ENCODE measurements at regions not wholly inside any gene's neighbourhood (a gene's known extent, or its start where the extent isn't known, plus 50 kb on each side); places are given as distances from the start of the nearest gene placed in this dataset.

- no peak for DNase-seq (ENCODE audit: low spot score)
These were observed 206.7 kb downstream of the AACS start for GRCh38 chr12:125271892-125272291.

GRCh38 chr12:125272383-125272933, 207.2 kb downstream of the AACS start:
- DNase-seq (ENCODE audit: low spot score), result no peak

DNA sequence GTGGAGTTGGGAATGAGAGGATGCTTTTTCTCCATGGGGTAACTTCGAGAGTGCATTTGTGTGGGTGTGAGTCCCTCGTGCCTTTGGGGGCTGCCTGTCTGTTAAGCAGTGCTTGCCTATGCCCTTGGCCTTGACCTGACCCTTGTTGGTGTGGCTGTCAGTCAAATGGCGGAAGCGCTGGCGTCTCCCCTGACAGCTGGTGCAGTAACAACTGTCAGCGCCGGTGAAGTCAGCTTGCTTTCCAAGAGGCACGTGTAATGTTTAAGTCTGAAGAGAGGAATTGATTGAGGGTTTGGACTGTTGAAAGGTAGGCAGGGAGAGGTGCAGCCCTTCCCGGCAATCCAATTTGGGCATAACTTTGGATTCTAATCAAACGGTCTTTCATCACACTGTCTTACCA, 211.3 kb downstream of the AACS start:
- DNase-seq (ENCODE audit: low spot score), result no peak

DNA sequence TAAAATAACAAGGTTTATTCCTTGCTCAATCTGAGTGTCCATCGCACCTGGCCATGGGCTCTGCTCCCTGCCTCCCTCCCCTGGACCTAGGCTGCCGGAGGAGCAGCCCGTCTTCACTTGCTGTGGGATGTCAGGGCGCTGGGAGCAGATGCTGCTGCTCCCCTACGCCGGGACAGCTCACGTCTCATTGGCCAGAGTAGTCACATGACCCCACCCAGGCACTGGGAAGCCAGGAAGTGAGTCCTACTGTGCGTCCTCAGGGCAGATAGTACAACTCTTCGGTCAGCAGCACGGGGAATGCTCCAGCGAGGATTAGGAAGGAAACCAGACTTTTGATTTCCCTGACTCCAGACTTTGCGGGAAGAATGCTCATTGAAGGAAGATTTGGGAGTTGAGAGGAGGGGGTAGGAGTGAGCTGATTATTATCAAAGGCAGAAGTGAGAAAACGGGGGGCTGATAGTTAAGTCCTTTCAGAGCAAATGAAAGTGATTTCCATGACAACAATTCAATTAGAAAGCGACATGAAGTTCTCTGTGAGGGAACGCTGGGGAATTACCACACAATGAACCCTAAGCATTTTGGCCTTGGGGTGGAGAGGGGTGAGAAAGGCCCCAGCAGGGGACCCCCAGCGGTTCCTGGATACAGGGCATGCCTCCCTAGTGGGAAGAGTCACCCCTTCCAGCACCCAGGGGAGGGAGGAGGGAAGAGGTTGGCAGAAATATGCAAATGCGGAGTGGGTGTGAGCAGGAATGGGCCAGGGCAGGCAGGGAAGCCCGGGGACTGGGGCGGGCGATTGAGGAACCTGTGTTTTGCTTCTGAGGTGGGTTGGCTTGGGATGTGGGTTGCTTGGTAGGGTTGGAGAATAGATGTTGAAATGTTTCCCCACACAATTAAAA, 215.5 kb downstream of the AACS start:
- DNase-seq (ENCODE audit: low spot score), result no peak

GRCh38 chr12:125282921-125283320, 217.7 kb downstream of the AACS start:
- no peak for DNase-seq (ENCODE audit: low spot score)

- no peak for DNase-seq (ENCODE audit: low spot score)
These were observed 218.3 kb downstream of the AACS start for GRCh38 chr12:125283521-125283920.

DNA sequence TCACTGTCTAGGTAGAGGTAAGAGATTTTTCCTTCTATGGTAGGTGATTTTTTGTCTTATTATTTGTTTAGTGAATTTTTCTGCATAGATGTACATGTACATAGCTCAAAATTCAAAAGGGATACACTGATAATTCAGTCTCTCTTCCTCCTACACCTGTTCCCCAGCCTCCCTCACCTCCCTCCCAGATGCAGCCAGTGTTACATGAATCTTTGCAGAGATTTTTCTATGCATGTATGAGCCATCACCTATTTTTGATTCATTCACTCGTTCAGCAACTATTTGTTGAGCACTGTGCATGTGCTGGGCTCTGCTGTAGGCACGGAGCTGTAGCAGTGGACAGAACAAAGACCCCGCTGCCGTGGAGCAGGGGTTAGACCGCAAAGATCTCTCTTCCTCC, 218.9 kb downstream of the AACS start:
- DNase-seq (ENCODE audit: low spot score), result no peak

- no peak for DNase-seq (ENCODE audit: low spot score)
These were observed 219.9 kb downstream of the AACS start for GRCh38 chr12:125284945-125285685.

- DNase-seq (ENCODE audit: low spot score), result no peak
These were observed 220.9 kb downstream of the AACS start for GRCh38 chr12:125286005-125286727.

DNA sequence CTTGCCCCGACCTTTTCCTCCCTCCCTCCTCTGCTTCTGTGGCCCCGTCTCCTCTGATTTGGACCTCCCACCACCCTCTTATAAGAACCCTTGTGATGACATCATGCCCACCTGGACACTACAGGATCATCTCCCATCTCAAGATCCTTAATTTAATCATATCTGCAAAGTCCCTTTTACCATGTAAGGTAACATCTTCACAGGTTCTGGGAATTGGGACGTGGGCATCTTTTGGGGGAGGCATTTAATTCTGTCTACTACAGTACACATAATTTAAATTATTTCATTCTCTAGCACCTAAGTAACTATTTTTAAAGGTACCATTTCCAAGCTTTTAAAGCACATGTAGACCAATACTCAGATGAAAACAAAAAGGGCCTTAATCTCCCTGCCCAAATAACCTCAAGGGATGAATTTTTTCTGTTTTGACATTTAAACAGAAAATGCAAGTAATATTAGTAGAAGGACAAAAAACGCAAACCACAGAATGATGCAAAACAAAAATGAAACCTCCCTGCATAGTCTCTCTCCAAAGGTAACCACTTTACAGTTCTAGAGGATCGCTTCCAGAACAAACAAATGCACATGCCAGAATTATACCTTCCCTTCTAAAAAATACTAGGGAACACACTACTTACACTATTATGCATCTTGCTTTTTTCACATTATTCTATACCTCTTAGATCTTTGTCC, 222.1 kb downstream of the AACS start:
- DNase-seq (ENCODE audit: low spot score), result no peak

DNA sequence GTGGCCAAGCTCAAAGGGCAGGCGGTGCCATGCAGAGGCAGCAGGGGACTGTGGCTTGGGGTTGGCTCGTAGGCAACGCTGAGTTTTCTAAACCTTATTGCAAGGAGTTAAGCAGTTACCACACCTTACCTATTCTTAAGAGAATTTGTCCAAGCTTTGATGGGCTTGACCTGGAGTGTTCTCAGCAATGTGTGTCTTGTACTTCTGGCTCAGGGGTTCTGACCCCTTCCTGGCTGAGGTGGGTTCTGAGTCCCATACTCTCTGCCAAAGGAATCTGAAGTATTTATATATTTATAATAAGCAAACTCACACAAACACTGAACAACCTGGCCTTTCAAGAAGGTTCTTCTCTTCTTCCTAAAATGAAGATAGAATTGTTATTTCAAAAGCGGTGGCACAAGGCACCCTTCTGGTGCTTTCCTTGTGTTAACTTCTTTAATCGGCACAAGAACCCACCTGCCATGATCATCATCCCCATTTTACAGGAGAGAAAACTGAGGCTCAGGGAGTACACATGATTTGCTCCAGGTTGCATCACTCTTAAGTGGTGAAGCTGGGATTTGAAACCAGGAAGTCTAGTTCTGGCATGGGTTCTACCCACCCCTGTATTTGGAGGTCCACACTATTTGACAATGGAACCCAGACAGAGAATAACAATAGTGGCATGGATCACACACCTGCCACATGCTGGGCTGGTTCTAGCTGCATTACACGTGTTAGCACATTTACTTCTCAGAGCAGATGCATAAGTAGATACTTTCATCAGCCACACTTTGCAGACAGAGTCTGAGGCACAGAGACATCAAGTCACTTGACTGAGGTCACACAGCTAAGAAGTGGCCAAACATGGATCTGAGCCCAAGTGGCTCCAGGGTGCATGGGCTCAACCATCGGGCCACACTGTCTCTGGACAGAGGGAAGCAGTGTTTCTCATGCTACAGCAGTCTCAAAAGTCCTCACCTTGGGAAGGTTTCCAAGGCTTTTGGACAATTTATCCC, 224.0 kb downstream of the AACS start:
- no peak for DNase-seq (ENCODE audit: low spot score)

DNA sequence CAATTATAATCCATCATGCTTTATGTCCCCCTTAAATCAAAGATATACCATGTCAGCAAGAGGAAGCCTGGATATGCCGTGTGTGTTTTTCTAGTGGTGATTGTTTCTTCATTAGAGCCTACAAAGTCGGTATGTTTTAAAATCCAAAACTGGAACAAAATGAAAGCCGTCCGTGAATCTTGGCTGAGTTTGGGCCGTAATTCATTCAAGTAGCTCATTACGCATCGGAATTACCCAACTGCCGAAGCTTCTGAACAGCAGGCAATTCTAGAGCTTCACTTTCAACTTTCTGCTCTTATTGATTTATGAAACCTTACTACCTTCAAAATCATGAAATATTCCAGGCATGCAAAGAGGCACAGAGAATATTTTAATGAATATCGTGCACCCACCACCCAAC, 224.7 kb downstream of the AACS start:
- no peak for DNase-seq (ENCODE audit: low spot score)

GRCh38 chr12:125292700-125293099, 227.5 kb downstream of the AACS start:
- DNase-seq (ENCODE audit: low spot score), result no peak

GRCh38 chr12:125295550-125295949, 230.3 kb downstream of the AACS start:
- no peak for DNase-seq (ENCODE audit: low spot score)

GRCh38 chr12:125296701-125297100, 231.5 kb downstream of the AACS start:
- no peak for DNase-seq (ENCODE audit: low spot score)

DNA sequence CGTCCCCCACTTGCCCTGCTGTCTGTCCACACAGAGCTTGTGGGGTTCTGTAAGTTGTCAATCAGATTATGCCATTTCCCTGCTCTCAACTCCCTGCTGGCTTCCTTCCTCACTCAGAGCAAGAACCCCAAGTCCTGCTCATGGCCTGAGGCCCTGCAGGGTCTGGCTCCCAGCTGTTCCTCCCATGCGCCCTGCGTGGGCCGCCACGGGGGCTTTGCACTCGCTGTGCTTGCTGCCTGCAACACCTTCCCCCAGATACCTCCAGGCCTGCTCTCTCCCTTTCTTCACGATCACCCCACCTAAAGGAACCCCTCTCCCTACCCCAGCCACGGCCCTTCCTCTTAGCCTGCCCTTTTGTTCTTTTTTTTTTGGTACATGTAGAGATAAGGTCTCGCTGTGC, 234.6 kb downstream of the AACS start:
- no peak for DNase-seq (ENCODE audit: low spot score)

DNA sequence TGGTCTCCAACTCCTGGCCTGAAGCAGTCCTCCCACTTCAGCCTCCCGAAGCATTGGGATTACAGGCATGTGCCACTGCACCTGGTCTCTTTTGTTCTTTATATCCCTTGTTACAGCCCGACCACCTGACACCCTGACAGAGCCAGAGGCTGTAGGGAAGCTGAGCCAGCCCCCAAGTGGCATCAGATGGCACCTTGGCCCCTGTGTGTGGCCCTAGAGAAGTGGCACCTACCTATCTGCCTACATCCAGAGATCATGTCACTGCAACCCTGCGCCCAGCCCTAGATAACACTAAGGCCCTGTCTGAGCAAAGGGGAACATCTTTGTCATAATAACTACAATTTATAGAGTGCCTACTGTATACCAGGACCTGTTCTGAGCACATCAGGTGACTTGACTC, 235.0 kb downstream of the AACS start:
- DNase-seq (ENCODE audit: low spot score), result no peak

DNA sequence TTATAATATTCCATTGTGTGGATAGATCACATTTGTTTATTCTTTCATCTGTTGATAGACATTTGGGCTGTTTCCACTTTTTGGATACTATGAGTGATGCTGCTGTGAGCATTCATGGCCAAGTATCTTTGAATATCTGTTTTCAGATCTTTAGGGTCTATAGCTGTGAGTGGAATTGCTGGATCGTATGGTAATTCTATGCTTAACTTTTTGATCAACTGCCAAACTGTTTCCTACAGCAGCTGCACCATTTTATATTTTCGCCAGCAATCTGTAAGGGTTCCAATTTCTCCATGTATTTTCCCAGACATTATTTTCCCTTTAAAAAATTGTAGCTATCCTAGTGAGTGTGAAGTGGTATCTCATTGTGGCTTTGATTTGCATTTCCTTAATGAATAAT, 238.1 kb downstream of the AACS start:
- no peak for DNase-seq (ENCODE audit: low spot score)

GRCh38 chr12:125304029-125304428, 238.8 kb downstream of the AACS start:
- no peak for DNase-seq (ENCODE audit: low spot score)

GRCh38 chr12:125305231-125305630, 240.0 kb downstream of the AACS start:
- DNase-seq (ENCODE audit: low spot score), result no peak

DNA sequence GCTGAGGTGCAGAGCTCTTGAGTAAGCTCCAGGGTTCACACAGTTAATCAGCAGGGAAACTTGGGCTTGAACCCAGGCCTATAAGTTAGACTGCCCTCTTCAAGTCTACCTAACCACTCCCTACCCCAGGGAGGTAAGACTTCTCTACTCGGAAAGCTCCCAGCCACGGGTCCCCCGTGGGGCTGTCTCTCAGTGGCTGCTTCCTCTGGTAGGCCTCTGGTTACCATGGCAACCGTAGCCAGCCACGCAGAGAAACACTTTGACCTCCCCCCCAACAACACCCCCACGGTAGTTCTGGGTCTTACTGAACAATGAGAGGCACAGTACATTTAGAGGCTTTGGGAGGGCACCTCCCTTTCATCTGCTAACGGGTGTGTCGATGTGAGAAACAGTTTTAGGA, 245.2 kb downstream of the AACS start:
- no peak for DNase-seq (ENCODE audit: low spot score)
